ENCODE measurements at regions not wholly inside any gene's neighbourhood (a gene's known extent, or its start where the extent isn't known, plus 50 kb on each side); places are given as distances from the start of the nearest gene placed in this dataset.
A peak's percentile ranks its signal among the peaks of the same experiment; 100 is the strongest.
"Not testable (repeated sequence)": the region's sequence is repeated elsewhere in the genome, so short reads cannot be mapped to it uniquely, and the experiment has no call there.

GRCh38 chr3:125742845-125743244 is 147.5 kb upstream of the OSBPL11 start:
- not testable (repeated sequence) for H3K4me2 ChIP-seq (ENCODE audit: low read length); H3K27me3 ChIP-seq (ENCODE audit: control insufficient read depth, insufficient read depth, low read length); H3K9me3 ChIP-seq (ENCODE audit: control insufficient read depth, low read length); H3K36me3 ChIP-seq (ENCODE audit: control insufficient read depth, insufficient read depth, low read length); H3K4me1 ChIP-seq; H3K4me3 ChIP-seq (ENCODE audit: low read depth, low read length); H3K79me2 ChIP-seq; H3K9ac ChIP-seq; H3K27ac ChIP-seq
- H2AFZ ChIP-seq, result peak overlapping the region; percentile 22
- peak; percentile 32 for TF ChIP-seq CTCF (IDR thresholded peaks at IDR 0.05)

- H2AFZ ChIP-seq; H3K4me1 ChIP-seq; H3K9ac ChIP-seq; H3K27ac ChIP-seq; H3K27me3 ChIP-seq (ENCODE audit: control insufficient read depth, insufficient read depth, low read length); H3K4me3 ChIP-seq (ENCODE audit: low read depth, low read length); H3K36me3 ChIP-seq (ENCODE audit: control insufficient read depth, insufficient read depth, low read length); H3K79me2 ChIP-seq; H3K9me3 ChIP-seq (ENCODE audit: control insufficient read depth, low read length); H3K4me2 ChIP-seq (ENCODE audit: low read length): not testable (repeated sequence)
These were observed 161.8 kb upstream of the OSBPL11 start for GRCh38 chr3:125757050-125757449.

- H3K27ac ChIP-seq; H3K36me3 ChIP-seq (ENCODE audit: control insufficient read depth, insufficient read depth, low read length); H3K4me2 ChIP-seq (ENCODE audit: low read length); H3K4me1 ChIP-seq; H3K9ac ChIP-seq; H3K4me3 ChIP-seq (ENCODE audit: low read depth, low read length); H3K79me2 ChIP-seq; H3K27me3 ChIP-seq (ENCODE audit: control insufficient read depth, insufficient read depth, low read length); H3K9me3 ChIP-seq (ENCODE audit: control insufficient read depth, low read length); H2AFZ ChIP-seq: not testable (repeated sequence)
These were observed 163.4 kb upstream of the OSBPL11 start for GRCh38 chr3:125758641-125759130.

GRCh38 chr3:125762601-125763000 is 167.3 kb upstream of the OSBPL11 start:
- H3K27ac ChIP-seq, result not testable (repeated sequence)

GRCh38 chr3:125766285-125766826 is 171.1 kb upstream of the OSBPL11 start:
- not testable (repeated sequence) for H3K36me3 ChIP-seq (ENCODE audit: control insufficient read depth, insufficient read depth, low read length); H3K79me2 ChIP-seq; H3K4me1 ChIP-seq; H3K27me3 ChIP-seq (ENCODE audit: control insufficient read depth, insufficient read depth, low read length); H3K9me3 ChIP-seq (ENCODE audit: control insufficient read depth, low read length)
- peak overlapping the region; percentile 60 for H3K27ac ChIP-seq
- peak overlapping the region; percentile 70 for H3K4me2 ChIP-seq (ENCODE audit: low read length)
- H3K4me3 ChIP-seq (ENCODE audit: low read depth, low read length), result peak overlapping the region; percentile 61
- peak; percentile 65 for TF ChIP-seq CTCF (IDR thresholded peaks at IDR 0.05)
- H2AFZ ChIP-seq, result peak overlapping the region; percentile 97
- peak overlapping the region; percentile 76 for H3K9ac ChIP-seq

More at GRCh38 chr3:125762601-125763000, 167.3 kb upstream of the OSBPL11 start:
- H3K79me2 ChIP-seq; H3K36me3 ChIP-seq (ENCODE audit: control insufficient read depth, insufficient read depth, low read length); H2AFZ ChIP-seq; H3K9ac ChIP-seq; H3K4me2 ChIP-seq (ENCODE audit: low read length); H3K4me1 ChIP-seq; H3K9me3 ChIP-seq (ENCODE audit: control insufficient read depth, low read length); H3K4me3 ChIP-seq (ENCODE audit: low read depth, low read length); H3K27me3 ChIP-seq (ENCODE audit: control insufficient read depth, insufficient read depth, low read length): not testable (repeated sequence)

- not testable (repeated sequence) for H3K9ac ChIP-seq; H3K36me3 ChIP-seq (ENCODE audit: control insufficient read depth, insufficient read depth, low read length); H3K4me3 ChIP-seq (ENCODE audit: low read depth, low read length)
These were observed 171.6 kb upstream of the OSBPL11 start for GRCh38 chr3:125766931-125767330.

GRCh38 chr3:125767641-125768040 is 172.3 kb upstream of the OSBPL11 start:
- H3K9me3 ChIP-seq (ENCODE audit: control insufficient read depth, low read length), result no peaks in the 10 kb centered on the region
- no peaks in the 10 kb centered on the region for H3K36me3 ChIP-seq (ENCODE audit: control insufficient read depth, insufficient read depth, low read length)
- H3K4me1 ChIP-seq, result no peaks in the 10 kb centered on the region
- no peak overlapping the region for H2AFZ ChIP-seq
- H3K4me2 ChIP-seq (ENCODE audit: low read length), result no peak overlapping the region
- TF ChIP-seq CTCF (IDR thresholded peaks at IDR 0.05), result no peak
- no peaks in the 10 kb centered on the region for H3K27me3 ChIP-seq (ENCODE audit: control insufficient read depth, insufficient read depth, low read length)
- H3K79me2 ChIP-seq, result peaks cover 2% of the 10 kb centered on the region
- no peak overlapping the region for H3K9ac ChIP-seq
- no peak overlapping the region for H3K4me3 ChIP-seq (ENCODE audit: low read depth, low read length)
- H3K27ac ChIP-seq, result no peak overlapping the region

More at GRCh38 chr3:125766931-125767330, 171.6 kb upstream of the OSBPL11 start:
- not testable (repeated sequence) for H3K79me2 ChIP-seq; H3K4me1 ChIP-seq; H3K27me3 ChIP-seq (ENCODE audit: control insufficient read depth, insufficient read depth, low read length); H3K9me3 ChIP-seq (ENCODE audit: control insufficient read depth, low read length); H3K27ac ChIP-seq
- H3K4me2 ChIP-seq (ENCODE audit: low read length), result peak overlapping the region; percentile 70
- peak overlapping the region; percentile 97 for H2AFZ ChIP-seq

- H3K27me3 ChIP-seq (ENCODE audit: control insufficient read depth, insufficient read depth, low read length); H3K4me1 ChIP-seq; H2AFZ ChIP-seq; H3K4me3 ChIP-seq (ENCODE audit: low read depth, low read length); H3K9me3 ChIP-seq (ENCODE audit: control insufficient read depth, low read length); H3K9ac ChIP-seq; H3K27ac ChIP-seq; H3K36me3 ChIP-seq (ENCODE audit: control insufficient read depth, insufficient read depth, low read length); H3K79me2 ChIP-seq; H3K4me2 ChIP-seq (ENCODE audit: low read length): not testable (repeated sequence)
These were observed 173.5 kb upstream of the OSBPL11 start for GRCh38 chr3:125768821-125769220.

GRCh38 chr3:125771506-125771905 is 176.2 kb upstream of the OSBPL11 start:
- not testable (repeated sequence) for H3K4me1 ChIP-seq; H2AFZ ChIP-seq; H3K27me3 ChIP-seq (ENCODE audit: control insufficient read depth, insufficient read depth, low read length); H3K9me3 ChIP-seq (ENCODE audit: control insufficient read depth, low read length); H3K36me3 ChIP-seq (ENCODE audit: control insufficient read depth, insufficient read depth, low read length); H3K79me2 ChIP-seq; H3K9ac ChIP-seq; H3K27ac ChIP-seq; H3K4me2 ChIP-seq (ENCODE audit: low read length); H3K4me3 ChIP-seq (ENCODE audit: low read depth, low read length)
